NT2/D1 (cell line): ENCODE measurements at regions not wholly inside any gene's neighbourhood (a gene's known extent, or its start where the extent isn't known, plus 50 kb on each side); places are given as distances from the start of the nearest gene placed in this dataset.

Experiments
- DNase-seq: peaks from one replicate; pipeline ENCODE4 v3.0.0-alpha.2; 2011; ENCODE audit warnings: low read depth, low spot score
- H3K27me3 ChIP-seq: 2 replicates; pipeline ENCODE4 v1.6.0; 2011; ENCODE audit warnings: mild to moderate bottlenecking; ENCODE audit not compliant: insufficient read length, insufficient read depth
- H3K36me3 ChIP-seq: 2 replicates; pipeline ENCODE4 v1.6.1; 2011; ENCODE audit warnings: mild to moderate bottlenecking, low read length, mixed read lengths; ENCODE audit not compliant: insufficient read depth, insufficient read length
- H3K4me1 ChIP-seq: 2 replicates; pipeline ENCODE4 v1.5.1; 2011; ENCODE audit not compliant: insufficient read depth, insufficient read length
- H3K4me3 ChIP-seq: 2 replicates; pipeline ENCODE4 v1.5.1; 2011; ENCODE audit warnings: low read depth; ENCODE audit not compliant: insufficient read length
- H3K9ac ChIP-seq: 2 replicates; pipeline ENCODE4 v1.6.0; 2011; ENCODE audit warnings: low read depth; ENCODE audit not compliant: insufficient read length
- H3K9me3 ChIP-seq: 2 replicates; pipeline ENCODE4 v1.5.1; 2011; ENCODE audit warnings: mild to moderate bottlenecking, low read length; ENCODE audit not compliant: insufficient read depth
- SUZ12 ChIP-seq: IDR thresholded peaks from 2 replicates; pipeline ENCODE4 v1.6.1; 2011; ENCODE audit not compliant: insufficient read length, insufficient read depth; ENCODE audit errors: extremely low read depth
- YY1 ChIP-seq: IDR thresholded peaks from 2 replicates; pipeline ENCODE4 v1.6.1; 2011; ENCODE audit not compliant: insufficient read length, insufficient read depth
- ZNF274 ChIP-seq: IDR thresholded peaks from 2 replicates; pipeline ENCODE4 v1.6.1; 2011; ENCODE audit warnings: mild to moderate bottlenecking, low read depth, low read length

GRCh38 chr14:54312166-54312801 lies 84.5 kb upstream of the CDKN3 start:
- Histone ChIP-seq H3K4me3 (no peak overlapping the region), H3K9ac (no peak overlapping the region), H3K4me1 (no peaks in the 10 kb centered on the region), H3K27me3 (no peaks in the 10 kb centered on the region), H3K36me3 (no peaks in the 10 kb centered on the region), H3K9me3 (no peaks in the 10 kb centered on the region; the same call in 1 of the 2 replicates)
- DNase-seq: peak; percentile 49
- no peak for TF ChIP-seq SUZ12
- TF ChIP-seq YY1: no peak
- TF ChIP-seq ZNF274: no peak

- no peak for TF ChIP-seq YY1
- TF ChIP-seq ZNF274: no peak
- no peak for TF ChIP-seq SUZ12
- DNase-seq: no peak
- Histone ChIP-seq H3K9me3 (no peaks in the 10 kb centered on the region; the same call in 1 of the 2 replicates), H3K36me3 (no peaks in the 10 kb centered on the region), H3K9ac (no peak overlapping the region), H3K27me3 (no peaks in the 10 kb centered on the region), H3K4me3 (no peak overlapping the region), H3K4me1 (no peaks in the 10 kb centered on the region)
Measured at GRCh38 chr14:54314365-54315104, 82.3 kb upstream of the CDKN3 start.

DNA sequence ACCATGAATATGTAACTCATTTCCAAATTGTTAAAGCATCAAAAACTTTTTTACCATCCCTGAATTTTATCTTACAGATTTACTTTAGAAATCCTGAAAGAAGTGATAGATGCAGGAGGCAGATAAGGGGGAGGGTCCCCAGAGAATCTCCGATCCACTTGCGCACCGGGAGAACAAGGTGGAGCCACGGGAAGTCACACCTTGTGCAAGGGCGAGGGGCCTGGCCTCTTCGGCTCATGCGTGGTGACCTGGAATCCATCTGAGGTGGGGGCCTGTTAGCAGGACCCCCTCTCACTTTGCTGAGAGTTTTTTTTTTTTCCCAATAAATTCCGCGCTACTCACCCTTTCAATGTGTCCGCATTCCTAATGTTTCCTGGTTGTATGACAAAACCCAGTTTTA lies 80.2 kb upstream of the CDKN3 start:
- H3K9ac ChIP-seq: no peak overlapping the region
- H3K27me3 ChIP-seq: no peaks in the 10 kb centered on the region
- no peaks in the 10 kb centered on the region for H3K4me1 ChIP-seq
- no peaks in the 10 kb centered on the region for H3K36me3 ChIP-seq
- no peaks in the 10 kb centered on the region for H3K9me3 ChIP-seq
- no peak overlapping the region for H3K4me3 ChIP-seq
- no peak for DNase-seq
- TF ChIP-seq SUZ12: no peak
- TF ChIP-seq ZNF274: no peak
- TF ChIP-seq YY1: no peak

DNA sequence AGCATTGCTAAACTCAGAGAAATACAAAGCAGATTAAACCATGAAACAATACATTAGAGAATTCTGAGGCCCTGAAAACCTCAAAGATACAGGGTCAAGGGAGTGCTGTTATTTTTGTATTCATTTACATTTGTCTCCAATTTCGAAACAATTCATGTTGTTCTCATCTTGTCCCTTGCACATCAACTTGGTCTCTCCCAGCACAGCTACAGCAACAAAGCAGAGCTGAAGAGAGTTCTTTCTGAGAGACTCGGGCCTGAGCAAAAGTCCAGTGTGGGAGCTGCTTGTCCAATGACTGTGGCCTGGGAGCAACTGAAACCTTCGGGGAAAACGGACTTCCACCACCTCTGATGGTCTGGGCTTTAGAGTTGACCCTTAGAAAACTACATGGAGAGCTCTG lies 79.4 kb upstream of the CDKN3 start:
- Histone ChIP-seq H3K9ac (no peak overlapping the region), H3K27me3 (no peaks in the 10 kb centered on the region), H3K9me3 (no peaks in the 10 kb centered on the region), H3K36me3 (no peaks in the 10 kb centered on the region), H3K4me1 (no peaks in the 10 kb centered on the region), H3K4me3 (no peak overlapping the region)
- no peak for TF ChIP-seq YY1
- no peak for TF ChIP-seq SUZ12
- no peak for TF ChIP-seq ZNF274
- no peak for DNase-seq

GRCh38 chr14:54322246-54322645 lies 74.6 kb upstream of the CDKN3 start:
- no peak for DNase-seq
- Histone ChIP-seq H3K4me3 (no peak overlapping the region), H3K9ac (no peak overlapping the region), H3K4me1 (no peaks in the 10 kb centered on the region), H3K9me3 (no peaks in the 10 kb centered on the region), H3K36me3 (no peaks in the 10 kb centered on the region), H3K27me3 (no peaks in the 10 kb centered on the region)
- no peak for TF ChIP-seq ZNF274
- TF ChIP-seq YY1: no peak
- no peak for TF ChIP-seq SUZ12

DNA sequence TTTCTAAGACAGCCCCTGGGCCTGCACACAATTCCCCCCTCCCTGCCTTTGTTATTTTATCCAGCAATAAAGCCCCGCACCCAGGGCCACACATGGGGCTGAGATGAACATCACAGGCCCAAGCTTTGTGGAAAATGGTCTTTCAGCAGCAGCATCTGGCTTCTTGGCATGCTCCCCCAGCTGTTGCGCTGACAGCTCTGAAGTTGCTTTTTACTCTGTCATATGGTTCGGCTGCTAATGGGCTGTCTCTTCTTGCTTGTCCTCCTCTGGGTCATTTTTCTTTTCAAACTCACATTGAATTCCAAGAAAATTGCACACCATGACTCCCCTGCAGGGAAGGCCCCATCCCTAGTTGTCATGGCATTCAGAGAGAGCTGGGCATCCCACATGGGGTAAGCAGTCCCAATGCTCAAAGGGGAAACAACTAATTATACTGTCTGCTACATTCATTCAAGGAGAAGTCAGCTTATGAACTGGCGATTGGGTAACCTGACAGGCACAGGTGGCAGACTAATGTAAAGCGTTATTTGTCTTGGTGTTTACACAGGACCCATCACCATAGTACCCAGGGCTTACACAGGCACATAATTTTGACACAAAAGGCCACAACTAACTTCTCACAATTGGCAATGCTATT lies 74.0 kb upstream of the CDKN3 start:
- Histone ChIP-seq H3K4me3 (no peak overlapping the region), H3K36me3 (no peaks in the 10 kb centered on the region), H3K27me3 (no peaks in the 10 kb centered on the region), H3K9ac (no peak overlapping the region), H3K4me1 (no peaks in the 10 kb centered on the region), H3K9me3 (no peaks in the 10 kb centered on the region)
- TF ChIP-seq YY1 (no peak), ZNF274 (no peak), SUZ12 (no peak)
- no peak for DNase-seq

- no peaks in the 10 kb centered on the region for H3K36me3 ChIP-seq
- no peaks in the 10 kb centered on the region for H3K4me1 ChIP-seq
- H3K9ac ChIP-seq: no peak overlapping the region
- TF ChIP-seq YY1 (no peak), SUZ12 (no peak)
- H3K9me3 ChIP-seq: no peaks in the 10 kb centered on the region
- no peak overlapping the region for H3K4me3 ChIP-seq
- H3K27me3 ChIP-seq: no peaks in the 10 kb centered on the region
- DNase-seq: no peak
Measured at GRCh38 chr14:54325766-54326165, 71.0 kb upstream of the CDKN3 start.
